NCI-H2107 treated with DMSO at 0.1 percent for 48 hours (cell line): ENCODE measurements at regions not wholly inside any gene's neighbourhood (a gene's known extent, or its start where the extent isn't known, plus 50 kb on each side); places are given as distances from the start of the nearest gene placed in this dataset.
"Not testable (repeated sequence)": the region's sequence is repeated elsewhere in the genome, so short reads cannot be mapped to it uniquely, and the experiment has no call there.

ENCODE experiments used
- DNase-seq: peaks from one replicate; lab custom pipeline; 2025; ENCODE audit not compliant: unreplicated experiment; lab: John Stamatoyannopoulos, UW

- no peak for DNase-seq
Measured at GRCh38 chr3:115385774-115386730, 237.3 kb upstream of the GAP43 start.

- no peak for DNase-seq
Measured at GRCh38 chr3:115388166-115388565, 235.1 kb upstream of the GAP43 start.

GRCh38 chr3:115388811-115389210 is 234.5 kb upstream of the GAP43 start:
- no peak for DNase-seq

- no peak for DNase-seq
Measured at GRCh38 chr3:115396801-115397200, 226.5 kb upstream of the GAP43 start.

- no peak for DNase-seq
Measured at GRCh38 chr3:115397433-115397832, 225.9 kb upstream of the GAP43 start.

- DNase-seq = no peak
Measured at GRCh38 chr3:115398506-115398905, 224.8 kb upstream of the GAP43 start.

- DNase-seq = no peak
Measured at GRCh38 chr3:115399750-115400149, 223.6 kb upstream of the GAP43 start.

- no peak for DNase-seq
Measured at GRCh38 chr3:115401298-115401697, 222.0 kb upstream of the GAP43 start.

GRCh38 chr3:115401851-115402501 is 221.3 kb upstream of the GAP43 start:
- DNase-seq = no peak

- no peak for DNase-seq
Measured at GRCh38 chr3:115402651-115403050, 220.7 kb upstream of the GAP43 start.

GRCh38 chr3:115403786-115404185 is 219.5 kb upstream of the GAP43 start:
- DNase-seq = no peak

- no peak for DNase-seq
Measured at GRCh38 chr3:115409596-115409995, 213.7 kb upstream of the GAP43 start.

GRCh38 chr3:115414610-115415009 is 208.7 kb upstream of the GAP43 start:
- not testable (repeated sequence) for DNase-seq

GRCh38 chr3:115415246-115415996 is 207.9 kb upstream of the GAP43 start:
- no peak for DNase-seq

GRCh38 chr3:115418583-115418982 is 204.7 kb upstream of the GAP43 start:
- no peak for DNase-seq

GRCh38 chr3:115420086-115420485 is 203.2 kb upstream of the GAP43 start:
- DNase-seq = no peak

GRCh38 chr3:115423170-115423569 is 200.1 kb upstream of the GAP43 start:
- DNase-seq = no peak

- DNase-seq = no peak
Measured at GRCh38 chr3:115428841-115429240, 194.5 kb upstream of the GAP43 start.

GRCh38 chr3:115436767-115437301 is 186.5 kb upstream of the GAP43 start:
- DNase-seq = no peak

- DNase-seq = no peak
Measured at GRCh38 chr3:115438799-115439198, 184.5 kb upstream of the GAP43 start.

GRCh38 chr3:115445559-115445958 is 177.8 kb upstream of the GAP43 start:
- no peak for DNase-seq
